GM18519 (cell line): ENCODE measurements at regions not wholly inside any gene's neighbourhood (a gene's known extent, or its start where the extent isn't known, plus 50 kb on each side); places are given as distances from the start of the nearest gene placed in this dataset.

Experiments
- ATAC-seq: cut with Tn5 transposase; IDR thresholded peaks from one replicate; pipeline ENCODE4 v1.9.1; 2021; ENCODE audit warnings: mild to moderate bottlenecking, moderate library complexity; ENCODE audit not compliant: unreplicated experiment, low FRiP score

GRCh38 chr14:42004321-42004720, 397.6 kb downstream of the LRFN5 start:
- ATAC-seq, result no peak

DNA sequence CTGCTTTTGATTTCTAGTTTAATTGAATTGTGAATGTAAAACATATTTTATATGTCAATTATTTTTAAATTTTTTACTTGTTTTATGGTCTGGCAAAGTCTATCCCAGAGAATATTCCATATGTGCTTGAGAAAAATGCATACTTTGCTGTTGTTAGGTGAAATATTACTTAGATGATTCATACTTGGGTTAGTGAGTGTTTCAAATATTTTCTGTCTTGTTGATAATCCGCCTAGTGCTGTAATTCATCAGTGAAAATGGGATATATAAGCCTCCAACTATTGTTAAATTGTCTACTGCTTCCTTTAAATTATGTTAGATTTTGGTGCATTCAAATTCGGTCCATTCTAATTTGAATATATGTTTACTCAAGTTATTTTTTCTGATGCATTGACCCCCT, 395.5 kb downstream of the LRFN5 start:
- no peak for ATAC-seq

GRCh38 chr14:42001431-42001830, 394.8 kb downstream of the LRFN5 start:
- ATAC-seq, result no peak

- ATAC-seq, result no peak
These were observed 393.8 kb downstream of the LRFN5 start for GRCh38 chr14:42000450-42000849.

DNA sequence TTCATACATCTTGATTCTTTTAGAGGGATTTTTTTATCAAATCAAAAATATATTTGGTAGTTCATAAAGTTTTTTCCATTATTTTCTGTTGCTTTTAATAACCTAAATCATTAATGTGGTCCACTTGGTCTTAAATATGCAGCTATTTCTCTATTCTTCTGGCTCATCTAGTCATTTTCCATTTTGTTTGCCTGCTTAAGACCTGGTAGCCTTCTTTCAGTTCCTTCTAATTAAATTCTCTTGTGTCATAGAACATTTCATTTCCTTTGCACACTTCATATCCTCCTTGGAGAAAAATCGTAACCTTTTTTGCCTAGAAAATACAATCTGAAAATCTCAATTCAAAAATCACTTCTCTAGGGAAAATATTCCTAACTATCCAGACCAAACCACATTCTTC, 387.0 kb downstream of the LRFN5 start:
- ATAC-seq, result no peak

DNA sequence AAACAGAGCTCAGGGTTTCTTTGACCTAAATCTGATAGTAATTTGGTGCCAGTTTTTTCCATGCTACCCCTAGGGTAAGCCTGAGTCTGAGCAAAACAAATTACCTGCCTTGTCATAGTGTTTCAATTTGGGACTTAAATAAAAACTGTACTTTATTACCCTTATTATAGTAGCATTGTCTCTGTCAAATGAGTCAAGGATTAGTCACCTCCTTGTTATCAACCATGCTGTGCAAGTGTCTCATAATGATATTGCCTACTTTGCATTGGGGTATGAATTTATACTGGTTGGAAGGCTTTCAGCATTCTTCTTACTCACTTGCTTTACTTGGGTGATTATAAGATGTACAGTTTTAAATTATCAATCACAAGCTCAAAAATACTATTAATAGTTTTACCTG, 380.0 kb downstream of the LRFN5 start:
- ATAC-seq, result peak; percentile 51

DNA sequence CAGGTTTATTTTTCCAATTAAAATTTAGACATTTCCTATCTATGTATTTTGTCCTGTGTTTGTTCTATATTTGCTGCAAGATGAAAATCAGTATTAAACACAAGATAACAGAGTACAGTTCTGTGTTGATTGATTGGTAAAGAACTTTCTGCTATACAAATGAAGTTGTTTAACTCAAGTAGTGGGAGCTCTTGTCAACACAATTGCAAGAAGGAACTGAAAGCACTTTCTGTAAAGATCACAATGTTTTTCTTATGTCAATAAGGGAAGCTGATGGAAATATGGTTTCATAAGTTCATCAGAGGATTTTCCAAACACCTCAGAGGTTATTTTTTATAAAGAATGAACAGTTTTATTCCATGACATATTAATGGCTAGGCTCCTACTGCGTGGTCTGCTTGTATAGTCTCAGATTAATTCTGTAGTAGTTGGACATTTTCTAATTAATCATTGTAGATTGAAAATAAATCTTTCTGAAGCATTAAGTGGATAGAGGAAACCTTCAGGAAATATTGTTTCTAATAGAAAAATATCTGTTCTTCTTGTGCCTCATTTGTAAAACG, 379.5 kb downstream of the LRFN5 start:
- no peak for ATAC-seq

GRCh38 chr14:41973178-41973577, 366.5 kb downstream of the LRFN5 start:
- ATAC-seq, result no peak

DNA sequence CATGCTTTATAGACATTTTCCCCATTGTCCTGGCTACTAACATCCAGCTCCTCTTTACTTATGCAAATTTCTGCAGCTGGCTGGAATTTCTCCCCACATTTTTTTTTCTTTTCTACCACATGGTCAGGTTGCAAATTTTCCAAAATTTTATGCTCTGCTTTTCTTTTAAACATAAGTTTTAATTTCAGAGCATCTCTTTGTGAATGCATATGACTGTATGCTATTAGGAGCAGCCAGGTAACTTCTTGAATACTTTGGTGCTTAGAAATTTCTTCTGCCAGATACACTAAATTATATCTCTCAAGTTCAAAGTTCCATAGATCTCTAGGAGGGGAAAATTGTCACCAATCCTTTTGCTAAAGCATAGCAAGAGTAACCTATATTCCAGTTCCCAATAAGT, 365.9 kb downstream of the LRFN5 start:
- no peak for ATAC-seq

DNA sequence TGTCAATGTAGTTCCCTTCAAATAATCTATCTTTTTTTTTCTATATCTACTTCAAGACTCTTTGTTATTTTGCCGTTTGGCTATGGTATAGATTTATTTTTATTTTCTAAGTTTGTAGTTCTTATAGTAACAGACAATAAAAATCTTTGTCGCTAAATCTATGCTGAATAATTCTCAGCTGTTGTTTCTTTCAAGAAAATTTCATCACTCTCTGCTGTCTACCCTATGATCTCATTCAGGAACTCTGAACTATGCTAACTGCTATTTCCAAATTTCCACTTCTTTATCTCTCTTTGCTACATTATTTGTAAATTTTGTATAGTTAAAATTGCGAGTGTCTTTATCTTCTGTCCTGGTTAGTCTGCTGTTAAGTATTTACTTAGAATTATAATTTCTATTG, 353.6 kb downstream of the LRFN5 start:
- no peak for ATAC-seq

DNA sequence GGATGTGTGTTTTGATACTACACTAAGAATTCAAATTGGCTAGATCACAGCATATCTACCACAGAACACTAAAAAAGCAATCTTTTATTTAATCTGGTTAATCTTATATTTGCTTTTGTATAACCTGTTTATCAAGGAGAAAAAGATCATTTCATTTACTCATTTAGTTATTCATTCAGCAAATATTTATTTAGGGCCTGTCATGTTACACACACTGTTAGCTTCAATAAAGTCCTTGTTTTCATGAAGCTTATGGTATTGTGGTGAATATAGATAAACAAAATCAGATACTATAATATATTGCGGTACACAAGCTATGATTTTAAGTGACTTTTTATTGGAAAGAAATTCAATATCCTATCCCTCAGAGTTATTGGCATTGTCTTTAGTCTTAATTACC, 350.8 kb downstream of the LRFN5 start:
- ATAC-seq, result no peak
